K562 (cell line): ENCODE measurements at regions not wholly inside any gene's neighbourhood (a gene's known extent, or its start where the extent isn't known, plus 50 kb on each side); places are given as distances from the start of the nearest gene placed in this dataset.

Experiments used
- DACH1 ChIP-seq: fragments of 450-650 bp; IDR thresholded peaks from 2 replicates; pipeline ENCODE4 v1.6.1; 2018; ENCODE audit not compliant: partially characterized antibody
- DNMT1 ChIP-seq: fragments of 450-650 bp; IDR thresholded peaks from 2 replicates; pipeline ENCODE4 v1.6.1; 2016; ENCODE audit warnings: antibody characterized with exemption, mild to moderate bottlenecking
- JUND ChIP-seq, 2 experiments: IDR thresholded peaks; 2 replicates in 1 of 2; 3 replicates in 1 of 2; pipeline ENCODE4 v1.6.1; 2011; ENCODE audit warnings: borderline replicate concordance in 2 of 2, low read depth in 2 of 2, low read length in 2 of 2, improper control_type of control experiment in 1 of 2, missing biosample characterization in 1 of 2, missing genetic modification characterization in 1 of 2, missing genetic modification reagents in 1 of 2
- MTA3 ChIP-seq: fragments of 450-650 bp; formaldehyde crosslinking; IDR thresholded peaks from 2 replicates; pipeline ENCODE4 v1.6.1; 2017; ENCODE audit warnings: mild to moderate bottlenecking, borderline replicate concordance
- NCOA6 ChIP-seq: fragments of 450-650 bp; IDR thresholded peaks from 2 replicates; pipeline ENCODE4 v1.6.1; 2017; ENCODE audit warnings: mild to moderate bottlenecking
- OTX1 ChIP-seq: fragments of 450-650 bp; formaldehyde crosslinking; IDR thresholded peaks from 2 replicates; pipeline ENCODE4 v1.4.0; 2022; ENCODE audit warnings: mild to moderate bottlenecking
- SRSF9 ChIP-seq: fragments of 200-400 bp; formaldehyde crosslinking; IDR thresholded peaks from 2 replicates; pipeline ENCODE4 v1.6.1; 2017; ENCODE audit warnings: low read depth, low read length, borderline replicate concordance
- STAT5A ChIP-seq: IDR thresholded peaks from 2 replicates; pipeline ENCODE4 v1.6.1; 2012; ENCODE audit warnings: low read length, inconsistent platforms, borderline replicate concordance
- STAT6 ChIP-seq: sonication (generic); formaldehyde crosslinking; IDR thresholded peaks from 2 replicates; pipeline ENCODE4 v1.8.1; 2023; ENCODE audit warnings: mild to moderate bottlenecking, missing genetic modification reagents
- TFAM ChIP-seq: fragments of 250-450 bp; sonication (Bioruptor Pico); conservative IDR thresholded peaks from 2 replicates; pipeline ENCODE4 v1.5.0; 2021; ENCODE audit warnings: mild to moderate bottlenecking, moderate library complexity
- TRIM24 ChIP-seq, 2 experiments: fragments of 450-650 bp; IDR thresholded peaks; 2 replicates each; pipeline ENCODE4 v1.6.1; 2016
- UBTF ChIP-seq, 2 experiments: IDR thresholded peaks; 2 replicates each; pipeline ENCODE4 v1.6.1; 2012; ENCODE audit warnings: improper control_type of control experiment in 2 of 2, low read depth in 2 of 2, low read length in 2 of 2, borderline replicate concordance in 1 of 2
- ZNF253 ChIP-seq: fragments of 250-450 bp; sonication (Bioruptor Pico); conservative IDR thresholded peaks from 2 replicates; pipeline ENCODE4 v1.6.1; 2021; ENCODE audit warnings: mild to moderate bottlenecking
- ZNF277 ChIP-seq: fragments of 250-450 bp; sonication (Bioruptor Pico); IDR thresholded peaks from 2 replicates; pipeline ENCODE4 v1.8.0; 2022; ENCODE audit warnings: inconsistent platforms, mild to moderate bottlenecking, moderate library complexity, borderline replicate concordance
- ZNF444 ChIP-seq: fragments of 250-450 bp; sonication (Bioruptor Pico); IDR thresholded peaks from 2 replicates; pipeline ENCODE4 v1.4.0; 2020; ENCODE audit warnings: mild to moderate bottlenecking, moderate library complexity
- ZNF696 ChIP-seq: fragments of 250-450 bp; sonication (Bioruptor Pico); conservative IDR thresholded peaks from 2 replicates; pipeline ENCODE4 v1.4.0; 2020; ENCODE audit warnings: mild to moderate bottlenecking, moderate library complexity
- TF ChIP-seq, protein P1 (sequence below): sonication (generic); formaldehyde crosslinking; IDR thresholded peaks from 2 replicates; pipeline ENCODE4 v1.9.0; 2022; ENCODE audit warnings: mild to moderate bottlenecking, missing genetic modification reagents
- TF ChIP-seq, protein P2 (sequence below): fragments of 450-650 bp; IDR thresholded peaks from 2 replicates; pipeline ENCODE4 v1.6.1; 2017; ENCODE audit warnings: antibody characterized with exemption, mild to moderate bottlenecking

GRCh38 chr2:105669384-105669891, 75.3 kb upstream of the NCK2 start (continued):
- TF ChIP-seq SRSF9 (no peak), DACH1 (no peak), MTA3 (0 out of 2 replicates have a peak, but pooled peaks have one; percentile 16), JUND (IDR thresholded peaks at IDR 0.05; ENCODE audit: borderline replicate concordance, low read depth, low read length) (peak; percentile 77), JUND (tag; IDR thresholded peaks at IDR 0.05; ENCODE audit: borderline replicate concordance, low read depth, low read length) (peak; percentile 49; the same call in 1 of the 3 replicates), TRIM24 (IDR thresholded peaks at IDR 0.05) (peak; percentile 47 to 88; a peak in 3 of 4 replicates), DNMT1 (no peak), ZNF444 (CRISPR knock-in tag) (no peak), ZNF277 (CRISPR knock-in tag) (no peak), NCOA6 (no peak), ZNF696 (CRISPR knock-in tag) (no peak), ZNF253 (no peak), STAT5A (no peak), OTX1 (no peak), TFAM (CRISPR knock-in tag) (no peak), UBTF (IDR thresholded peaks at IDR 0.05; ENCODE audit: borderline replicate concordance in 1 of 2, low read depth in 2 of 2, low read length in 2 of 2) (no peak), STAT6 (no peak)
- TF ChIP-seq, protein P1, sequence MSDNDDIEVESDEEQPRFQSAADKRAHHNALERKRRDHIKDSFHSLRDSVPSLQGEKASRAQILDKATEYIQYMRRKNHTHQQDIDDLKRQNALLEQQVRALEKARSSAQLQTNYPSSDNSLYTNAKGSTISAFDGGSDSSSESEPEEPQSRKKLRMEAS (CRISPR knock-in tag) = no peak
- TF ChIP-seq, protein P2, sequence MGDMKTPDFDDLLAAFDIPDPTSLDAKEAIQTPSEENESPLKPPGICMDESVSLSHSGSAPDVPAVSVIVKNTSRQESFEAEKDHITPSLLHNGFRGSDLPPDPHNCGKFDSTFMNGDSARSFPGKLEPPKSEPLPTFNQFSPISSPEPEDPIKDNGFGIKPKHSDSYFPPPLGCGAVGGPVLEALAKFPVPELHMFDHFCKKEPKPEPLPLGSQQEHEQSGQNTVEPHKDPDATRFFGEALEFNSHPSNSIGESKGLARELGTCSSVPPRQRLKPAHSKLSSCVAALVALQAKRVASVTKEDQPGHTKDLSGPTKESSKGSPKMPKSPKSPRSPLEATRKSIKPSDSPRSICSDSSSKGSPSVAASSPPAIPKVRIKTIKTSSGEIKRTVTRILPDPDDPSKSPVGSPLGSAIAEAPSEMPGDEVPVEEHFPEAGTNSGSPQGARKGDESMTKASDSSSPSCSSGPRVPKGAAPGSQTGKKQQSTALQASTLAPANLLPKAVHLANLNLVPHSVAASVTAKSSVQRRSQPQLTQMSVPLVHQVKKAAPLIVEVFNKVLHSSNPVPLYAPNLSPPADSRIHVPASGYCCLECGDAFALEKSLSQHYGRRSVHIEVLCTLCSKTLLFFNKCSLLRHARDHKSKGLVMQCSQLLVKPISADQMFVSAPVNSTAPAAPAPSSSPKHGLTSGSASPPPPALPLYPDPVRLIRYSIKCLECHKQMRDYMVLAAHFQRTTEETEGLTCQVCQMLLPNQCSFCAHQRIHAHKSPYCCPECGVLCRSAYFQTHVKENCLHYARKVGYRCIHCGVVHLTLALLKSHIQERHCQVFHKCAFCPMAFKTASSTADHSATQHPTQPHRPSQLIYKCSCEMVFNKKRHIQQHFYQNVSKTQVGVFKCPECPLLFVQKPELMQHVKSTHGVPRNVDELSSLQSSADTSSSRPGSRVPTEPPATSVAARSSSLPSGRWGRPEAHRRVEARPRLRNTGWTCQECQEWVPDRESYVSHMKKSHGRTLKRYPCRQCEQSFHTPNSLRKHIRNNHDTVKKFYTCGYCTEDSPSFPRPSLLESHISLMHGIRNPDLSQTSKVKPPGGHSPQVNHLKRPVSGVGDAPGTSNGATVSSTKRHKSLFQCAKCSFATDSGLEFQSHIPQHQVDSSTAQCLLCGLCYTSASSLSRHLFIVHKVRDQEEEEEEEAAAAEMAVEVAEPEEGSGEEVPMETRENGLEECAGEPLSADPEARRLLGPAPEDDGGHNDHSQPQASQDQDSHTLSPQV = no peak
